Putamen (tissue), 1 donor: ENCODE measurements at regions not wholly inside any gene's neighbourhood (a gene's known extent, or its start where the extent isn't known, plus 50 kb on each side); places are given as distances from the start of the nearest gene placed in this dataset.

Experiments used
- DNase-seq: peaks from one replicate; pipeline ENCODE4 v3.0.0-alpha.2; 2016; ENCODE audit warnings: low spot score

GRCh38 chrX:39602195-39602594 lies 495.6 kb downstream of the BCOR start:
- no peak for DNase-seq

GRCh38 chrX:39603230-39603629 lies 494.5 kb downstream of the BCOR start:
- no peak for DNase-seq

GRCh38 chrX:39605183-39605582 lies 492.6 kb downstream of the BCOR start:
- no peak for DNase-seq

GRCh38 chrX:39605866-39606265 lies 491.9 kb downstream of the BCOR start:
- DNase-seq, result no peak

GRCh38 chrX:39609941-39610340 lies 487.8 kb downstream of the BCOR start:
- no peak for DNase-seq

- DNase-seq, result no peak
Observed at GRCh38 chrX:39611468-39611867, 486.3 kb downstream of the BCOR start.

GRCh38 chrX:39613482-39613995 lies 484.2 kb downstream of the BCOR start:
- no peak for DNase-seq

- DNase-seq, result no peak
Observed at GRCh38 chrX:39613997-39614679, 483.6 kb downstream of the BCOR start.

GRCh38 chrX:39614680-39614998 lies 483.1 kb downstream of the BCOR start:
- no peak for DNase-seq

- DNase-seq, result no peak
Observed at GRCh38 chrX:39616098-39616729, 481.5 kb downstream of the BCOR start.

GRCh38 chrX:39616731-39617130 lies 481.0 kb downstream of the BCOR start:
- DNase-seq, result no peak

- DNase-seq, result no peak
Observed at GRCh38 chrX:39618178-39618577, 479.6 kb downstream of the BCOR start.

GRCh38 chrX:39619182-39620009 lies 478.4 kb downstream of the BCOR start:
- no peak for DNase-seq

- DNase-seq, result no peak
Observed at GRCh38 chrX:39624166-39624565, 473.6 kb downstream of the BCOR start.

GRCh38 chrX:39625810-39626209 lies 471.9 kb downstream of the BCOR start:
- no peak for DNase-seq

- DNase-seq, result no peak
Observed at GRCh38 chrX:39626749-39627148, 471.0 kb downstream of the BCOR start.

GRCh38 chrX:39627257-39627656 lies 470.5 kb downstream of the BCOR start:
- DNase-seq, result no peak

- DNase-seq, result no peak
Observed at GRCh38 chrX:39629001-39629400, 468.8 kb downstream of the BCOR start.

- no peak for DNase-seq
Observed at GRCh38 chrX:39630344-39630743, 467.4 kb downstream of the BCOR start.

- no peak for DNase-seq
Observed at GRCh38 chrX:39631276-39632229, 466.2 kb downstream of the BCOR start.

- DNase-seq, result no peak
Observed at GRCh38 chrX:39633293-39633692, 464.5 kb downstream of the BCOR start.

GRCh38 chrX:39636481-39636880 lies 461.3 kb downstream of the BCOR start:
- no peak for DNase-seq
